ENCODE measurements at regions not wholly inside any gene's neighbourhood (a gene's known extent, or its start where the extent isn't known, plus 50 kb on each side); places are given as distances from the start of the nearest gene placed in this dataset.
"Not testable (repeated sequence)": the region's sequence is repeated elsewhere in the genome, so short reads cannot be mapped to it uniquely, and the experiment has no call there.

DNA sequence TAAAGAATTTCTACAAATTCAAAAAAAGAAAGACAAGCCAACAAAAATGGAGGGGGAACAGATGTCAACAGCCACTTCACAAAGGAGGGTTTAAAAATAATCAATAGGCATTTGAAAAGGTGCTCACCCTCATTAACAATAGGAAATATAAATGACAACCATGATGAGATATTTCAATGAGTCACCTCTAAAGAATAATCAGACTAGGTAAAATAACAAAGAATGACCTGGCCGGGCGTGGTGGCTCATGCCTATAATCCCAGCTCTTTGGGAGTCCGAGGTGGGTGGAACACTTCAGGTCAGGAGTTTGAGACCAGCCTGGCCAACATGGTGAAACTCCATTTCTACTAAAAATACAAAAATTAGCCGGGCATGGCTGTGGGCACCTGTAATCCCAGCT, 133.6 kb downstream of the KCNE4 start:
- DNase-seq (ENCODE audit: low read depth): no peak
- in situ Hi-C loops (cut with HindIII; ENCODE audit: low sequenced_read_pairs): no loop called here
- TF ChIP-seq, protein P1, sequence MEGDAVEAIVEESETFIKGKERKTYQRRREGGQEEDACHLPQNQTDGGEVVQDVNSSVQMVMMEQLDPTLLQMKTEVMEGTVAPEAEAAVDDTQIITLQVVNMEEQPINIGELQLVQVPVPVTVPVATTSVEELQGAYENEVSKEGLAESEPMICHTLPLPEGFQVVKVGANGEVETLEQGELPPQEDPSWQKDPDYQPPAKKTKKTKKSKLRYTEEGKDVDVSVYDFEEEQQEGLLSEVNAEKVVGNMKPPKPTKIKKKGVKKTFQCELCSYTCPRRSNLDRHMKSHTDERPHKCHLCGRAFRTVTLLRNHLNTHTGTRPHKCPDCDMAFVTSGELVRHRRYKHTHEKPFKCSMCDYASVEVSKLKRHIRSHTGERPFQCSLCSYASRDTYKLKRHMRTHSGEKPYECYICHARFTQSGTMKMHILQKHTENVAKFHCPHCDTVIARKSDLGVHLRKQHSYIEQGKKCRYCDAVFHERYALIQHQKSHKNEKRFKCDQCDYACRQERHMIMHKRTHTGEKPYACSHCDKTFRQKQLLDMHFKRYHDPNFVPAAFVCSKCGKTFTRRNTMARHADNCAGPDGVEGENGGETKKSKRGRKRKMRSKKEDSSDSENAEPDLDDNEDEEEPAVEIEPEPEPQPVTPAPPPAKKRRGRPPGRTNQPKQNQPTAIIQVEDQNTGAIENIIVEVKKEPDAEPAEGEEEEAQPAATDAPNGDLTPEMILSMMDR (IDR thresholded peaks at IDR 0.05; ENCODE audit: low read depth, low read length, missing control alignments): no peak
- no peak overlapping the region for H3K4me3 ChIP-seq (ENCODE audit: low read depth, low read length)

GRCh38 chr2:223187256-223187655, 135.3 kb downstream of the KCNE4 start:
- DNase-seq (ENCODE audit: low read depth): no peak
- in situ Hi-C loops (cut with HindIII; ENCODE audit: low sequenced_read_pairs): no loop called here
- TF ChIP-seq, protein P1 (IDR thresholded peaks at IDR 0.05; ENCODE audit: low read depth, low read length, missing control alignments): no peak
- H3K4me3 ChIP-seq (ENCODE audit: low read depth, low read length): no peak overlapping the region

DNA sequence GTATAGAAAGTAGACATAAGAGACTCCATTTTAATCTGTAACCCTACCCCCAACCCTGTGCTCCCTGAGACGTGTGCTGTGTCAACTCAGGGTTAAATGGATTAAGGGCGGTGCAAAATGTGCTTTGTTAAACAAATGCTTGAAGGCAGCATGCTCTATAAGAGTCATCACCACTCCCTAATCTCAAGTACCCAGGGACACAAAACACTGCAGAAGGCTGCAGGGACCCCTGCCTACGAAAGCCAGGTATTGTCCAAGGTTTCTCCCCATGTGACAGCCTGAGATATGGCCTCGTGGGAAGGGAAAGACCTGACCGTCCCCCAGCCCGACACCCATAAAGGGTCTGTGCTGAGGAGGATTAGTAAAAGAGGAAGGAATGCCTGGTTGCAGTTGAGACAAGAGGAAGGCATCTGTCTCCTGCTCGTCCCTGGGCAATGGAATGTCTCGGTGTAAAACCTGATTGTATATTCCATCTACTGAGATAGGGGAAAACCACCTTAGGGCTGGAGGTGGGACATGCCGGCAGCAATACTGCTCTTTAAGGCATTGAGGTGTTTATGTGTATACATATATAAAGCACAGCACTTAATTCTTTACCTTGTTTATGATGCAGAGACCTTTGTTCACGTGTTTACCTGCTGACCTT, 138.7 kb downstream of the KCNE4 start:
- in situ Hi-C loops (cut with HindIII; ENCODE audit: low sequenced_read_pairs); H3K4me3 ChIP-seq (ENCODE audit: low read depth, low read length); DNase-seq (ENCODE audit: low read depth): not testable (repeated sequence)

GRCh38 chr2:223196331-223196730, 144.3 kb downstream of the KCNE4 start:
- DNase-seq (ENCODE audit: low read depth): no peak
- in situ Hi-C loops (cut with HindIII; ENCODE audit: low sequenced_read_pairs): no loop called here
- no peak overlapping the region for H3K4me3 ChIP-seq (ENCODE audit: low read depth, low read length)
- TF ChIP-seq, protein P1 (IDR thresholded peaks at IDR 0.05; ENCODE audit: low read depth, low read length, missing control alignments): no peak

GRCh38 chr2:223197046-223197445, 145.1 kb downstream of the KCNE4 start:
- in situ Hi-C loops (cut with HindIII; ENCODE audit: low sequenced_read_pairs): no loop called here
- H3K4me3 ChIP-seq (ENCODE audit: low read depth, low read length): no peak overlapping the region
- no peak for DNase-seq (ENCODE audit: low read depth)
- TF ChIP-seq, protein P1 (IDR thresholded peaks at IDR 0.05; ENCODE audit: low read depth, low read length, missing control alignments): no peak

GRCh38 chr2:223199531-223200515, 147.8 kb downstream of the KCNE4 start:
- no peak for DNase-seq (ENCODE audit: low read depth)
- H3K4me3 ChIP-seq (ENCODE audit: low read depth, low read length): no peak overlapping the region
- TF ChIP-seq, protein P1 (IDR thresholded peaks at IDR 0.05; ENCODE audit: low read depth, low read length, missing control alignments): no peak
- in situ Hi-C loops (cut with HindIII; ENCODE audit: low sequenced_read_pairs): no loop called here

Data from astrocyte of the cerebellum (primary cell).